ENCODE measurements at regions not wholly inside any gene's neighbourhood (a gene's known extent, or its start where the extent isn't known, plus 50 kb on each side); places are given as distances from the start of the nearest gene placed in this dataset.
"Not testable (repeated sequence)": the region's sequence is repeated elsewhere in the genome, so short reads cannot be mapped to it uniquely, and the experiment has no call there.

DNA sequence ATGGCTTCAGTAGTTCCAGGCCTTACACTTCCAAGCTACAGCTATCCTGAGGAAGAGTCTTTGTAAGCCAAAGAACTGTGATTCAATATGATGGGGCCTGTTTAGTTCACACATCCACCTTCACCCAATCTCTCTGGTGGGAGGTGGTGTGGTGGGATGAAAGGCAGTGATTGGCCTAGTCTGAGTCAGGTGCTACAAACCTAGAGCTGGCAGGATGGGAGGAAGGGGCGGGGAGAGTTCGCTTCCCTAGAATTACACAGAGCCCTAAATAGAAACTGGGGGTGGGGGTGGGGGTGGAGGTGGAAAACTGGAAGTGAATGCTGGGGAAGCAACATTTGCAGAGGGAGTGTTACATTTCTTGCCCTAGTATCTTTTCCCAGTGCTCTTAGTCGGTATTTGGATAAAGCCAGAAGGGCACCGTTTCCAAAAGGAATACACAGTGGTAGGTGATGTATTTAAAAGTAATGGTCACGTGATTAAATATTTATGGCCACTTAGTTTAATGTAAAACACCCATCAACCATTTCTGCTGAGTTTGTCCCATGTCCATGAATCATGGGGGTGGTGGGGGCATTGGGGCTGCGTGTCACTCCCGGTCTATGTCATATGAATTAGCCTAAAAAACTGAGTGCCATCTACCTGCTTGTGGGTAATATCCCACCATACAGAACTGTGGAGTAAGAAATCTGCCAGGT, 247.6 kb upstream of the PROK2 start:
- no peak for DNase-seq

DNA sequence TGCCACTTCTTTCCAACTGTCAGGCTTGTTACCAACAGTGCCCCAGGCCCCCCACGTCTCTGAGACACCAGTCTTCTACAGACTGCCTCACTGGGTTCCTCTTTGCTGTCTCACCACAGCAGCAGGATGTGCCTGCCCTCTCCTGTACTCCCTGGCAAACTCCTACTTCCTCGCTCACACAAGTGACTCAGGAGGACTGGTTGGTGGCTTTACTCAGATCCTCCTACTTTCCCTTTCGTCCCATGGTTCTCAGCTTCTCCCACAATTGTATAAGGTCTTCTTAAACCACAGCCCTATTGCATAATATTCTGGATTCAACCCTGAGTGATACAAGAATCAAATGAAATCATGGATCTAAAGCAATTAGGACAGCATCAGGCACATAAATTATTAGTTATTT, 246.6 kb upstream of the PROK2 start:
- DNase-seq, result no peak

DNA sequence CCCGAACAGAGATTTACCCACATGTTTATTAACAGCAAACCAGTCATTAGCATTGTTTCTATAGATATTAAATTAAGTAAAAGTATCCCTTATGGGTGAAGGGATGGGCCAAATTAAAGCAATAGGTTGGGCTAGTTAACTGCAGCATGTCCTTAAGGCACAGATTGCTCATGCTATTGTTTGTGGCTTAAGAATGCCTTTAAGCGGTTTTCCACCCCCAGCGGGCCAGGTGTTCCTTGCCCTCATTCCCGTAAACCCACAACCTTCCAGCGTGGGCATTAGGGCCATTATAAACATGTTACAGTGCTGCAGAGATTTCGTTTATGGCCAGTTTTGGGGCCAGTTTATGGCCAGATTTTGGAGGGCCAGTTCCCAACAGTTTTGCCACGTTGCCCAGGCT, 245.3 kb upstream of the PROK2 start:
- DNase-seq, result not testable (repeated sequence)

DNA sequence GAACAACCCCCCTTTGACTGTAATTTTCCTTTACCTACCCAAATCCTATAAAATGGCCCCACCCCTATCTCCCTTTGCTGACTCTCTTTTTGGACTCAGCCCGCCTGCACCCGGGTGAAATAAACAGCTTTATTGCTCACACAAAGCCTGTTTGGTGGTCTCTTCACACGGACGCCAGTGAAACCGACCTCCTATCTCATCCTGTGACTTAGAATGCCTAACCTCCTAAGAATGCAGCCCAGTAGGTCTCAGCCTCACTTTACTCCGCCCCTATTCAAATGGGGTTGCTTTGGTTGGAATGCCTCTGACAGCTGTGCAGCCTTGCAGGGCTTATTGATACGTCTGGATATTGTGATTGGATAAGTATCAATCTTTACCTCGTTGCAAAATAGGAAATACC, 243.8 kb upstream of the PROK2 start:
- not testable (repeated sequence) for DNase-seq

DNA sequence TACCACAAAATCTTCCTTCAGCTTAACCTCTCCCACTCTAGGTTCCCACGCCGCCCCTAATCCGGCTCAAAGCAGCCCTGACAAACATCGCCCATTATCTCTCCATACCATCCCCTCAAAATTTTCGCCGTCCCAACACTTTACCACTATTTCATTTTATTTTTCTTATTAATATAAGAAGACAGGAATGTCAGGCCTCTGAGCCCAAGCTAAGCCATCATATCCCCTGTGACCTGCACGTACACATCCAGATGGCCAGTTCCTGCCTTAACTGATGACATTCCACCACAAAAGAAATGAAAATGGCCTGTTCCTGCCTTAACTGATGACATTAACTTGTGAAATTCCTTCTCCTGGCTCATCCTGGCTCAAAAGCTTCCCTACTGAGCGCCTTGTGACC, 243.4 kb upstream of the PROK2 start:
- DNase-seq, result not testable (repeated sequence)

DNA sequence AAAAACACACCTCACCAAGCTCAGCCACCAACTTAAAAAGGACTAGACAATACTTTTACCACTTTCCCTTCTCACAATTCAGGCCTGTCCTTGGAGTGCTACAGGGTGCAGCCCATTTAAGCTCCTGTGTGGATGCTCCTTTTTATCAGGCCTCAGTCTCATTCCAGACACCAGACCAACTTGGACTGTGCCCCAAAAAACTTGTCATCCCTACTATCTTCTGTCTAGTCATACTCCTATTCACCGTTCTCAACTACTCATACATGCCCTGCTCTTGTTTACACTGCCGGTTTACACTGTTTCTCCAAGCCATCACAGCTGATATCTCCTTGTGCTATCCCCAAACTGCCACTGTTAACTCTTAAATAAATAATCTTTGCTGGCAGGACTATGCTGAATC, 242.8 kb upstream of the PROK2 start:
- not testable (repeated sequence) for DNase-seq

DNA sequence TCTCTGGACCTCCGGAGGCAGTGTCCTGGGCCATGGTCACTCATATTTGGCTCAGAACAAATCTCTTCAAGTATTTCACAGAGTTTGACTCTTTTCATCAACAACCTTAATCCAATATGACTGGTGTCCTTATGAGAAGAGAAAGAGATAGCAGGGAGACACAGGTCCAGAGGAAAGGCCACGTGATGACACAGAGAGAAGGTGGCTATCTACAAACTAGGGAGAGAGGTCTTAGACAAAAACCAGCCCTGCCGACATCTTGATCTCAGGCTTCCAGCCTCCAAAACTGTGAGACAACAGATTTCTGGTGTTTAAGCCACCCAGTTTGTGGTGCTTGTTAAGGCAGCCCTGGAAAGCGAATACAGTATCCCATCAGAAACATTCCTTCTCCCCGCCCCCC, 237.1 kb upstream of the PROK2 start:
- DNase-seq, result no peak

DNA sequence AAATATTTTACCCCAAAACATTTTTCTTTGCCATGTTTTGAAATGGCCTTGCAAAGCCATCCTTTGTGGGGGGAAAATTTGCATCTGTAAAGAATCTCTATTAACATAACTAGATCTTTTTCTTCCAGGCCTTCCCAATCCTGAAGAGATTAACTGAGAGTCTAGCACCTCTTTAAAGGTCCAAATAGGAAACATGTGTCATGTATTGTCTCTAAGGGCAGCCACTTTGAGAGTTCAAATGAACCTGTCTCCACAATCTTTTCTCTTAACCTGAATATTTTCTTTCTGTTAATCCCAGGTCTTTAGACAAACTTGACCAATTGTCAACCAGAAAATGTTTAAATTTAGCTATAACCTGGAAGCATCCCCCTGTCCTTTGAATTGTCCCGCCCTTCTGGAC, 236.6 kb upstream of the PROK2 start:
- no peak for DNase-seq

DNA sequence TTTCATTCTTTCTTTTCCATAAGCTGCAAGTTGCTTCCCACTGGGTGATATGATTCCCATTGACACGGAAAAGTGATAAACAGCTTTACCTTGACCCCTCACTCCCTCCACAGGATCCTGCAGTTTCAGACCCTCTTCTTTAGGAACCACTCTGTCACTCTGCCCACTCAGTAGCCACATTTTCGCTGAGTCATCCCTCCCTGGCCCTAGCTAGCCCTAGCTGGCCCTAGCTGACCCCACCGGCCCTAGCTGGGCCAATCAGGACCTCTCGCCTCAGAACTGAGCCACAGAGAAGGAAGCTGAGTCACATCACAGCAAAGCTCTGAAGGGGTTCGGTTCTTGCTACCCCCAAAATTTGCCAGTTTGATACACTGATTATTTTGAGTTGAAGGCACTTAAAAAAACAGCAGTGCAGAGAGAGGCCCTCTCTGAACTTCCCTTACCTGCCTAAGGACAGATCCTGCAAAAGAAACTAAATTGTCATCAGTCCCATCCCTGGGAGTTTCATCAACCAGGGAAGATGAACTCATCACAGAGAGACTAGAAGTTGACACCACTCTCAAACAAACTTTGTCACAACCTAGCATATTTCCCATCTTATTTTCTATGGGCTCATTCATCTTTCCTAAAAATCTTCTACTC, 233.5 kb upstream of the PROK2 start:
- no peak for DNase-seq

DNA sequence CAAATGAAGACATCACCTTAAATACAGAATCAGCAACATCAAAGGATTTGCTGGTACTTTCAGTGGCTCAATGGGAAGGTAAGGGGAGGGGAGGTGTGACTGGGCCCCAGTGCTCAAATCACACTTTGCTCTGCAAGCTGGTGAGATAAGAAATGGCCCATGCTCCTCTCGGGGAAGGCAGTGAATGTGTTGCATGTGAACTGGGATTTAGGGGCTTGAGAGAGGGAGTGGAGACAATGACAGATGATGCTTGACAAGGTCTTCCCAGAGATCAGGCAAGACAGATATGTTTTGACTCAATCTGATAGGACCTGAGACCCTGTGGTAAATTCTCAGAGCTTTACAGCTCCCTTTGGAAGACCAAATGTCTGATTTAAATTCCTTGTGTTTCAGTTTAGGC, 233.0 kb upstream of the PROK2 start:
- DNase-seq, result no peak

DNA sequence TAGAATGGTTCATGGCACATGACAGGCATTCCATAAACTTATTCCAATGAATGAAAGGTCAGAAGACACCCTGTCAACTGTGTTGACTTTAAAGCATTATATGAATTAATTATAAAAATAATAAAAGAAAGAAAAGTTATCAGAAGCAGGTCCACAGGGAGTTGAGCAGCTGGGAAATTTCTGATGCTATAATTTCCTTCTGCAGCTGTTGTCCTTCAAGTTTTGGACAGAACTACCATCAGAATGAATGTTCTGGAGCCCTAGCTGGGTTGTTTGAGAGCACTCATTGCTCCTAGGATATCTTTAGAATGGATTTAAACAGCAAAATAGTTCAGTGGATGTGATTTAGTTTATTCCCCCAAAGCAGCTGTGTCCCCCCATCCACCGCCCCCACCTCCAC, 232.4 kb upstream of the PROK2 start:
- no peak for DNase-seq

DNA sequence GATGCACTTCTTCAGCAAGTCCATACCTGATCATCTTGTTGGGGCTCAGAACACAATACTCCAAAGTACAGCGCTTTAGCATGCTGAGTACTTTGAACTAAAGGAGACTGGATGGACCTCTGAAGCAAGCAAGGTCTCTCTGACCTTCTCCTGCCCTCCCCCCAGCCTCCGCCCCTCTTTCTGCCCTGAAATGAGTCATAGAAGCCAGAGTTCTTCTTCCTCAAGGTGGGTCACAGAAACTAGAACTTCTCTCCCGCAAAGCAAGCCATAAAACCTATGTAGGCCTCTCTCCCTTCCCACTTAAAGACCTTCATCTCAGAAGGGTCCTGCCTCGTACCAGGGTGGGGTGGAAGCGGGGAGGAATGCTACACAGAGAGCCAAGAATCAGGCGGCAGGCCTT, 230.5 kb upstream of the PROK2 start:
- no peak for DNase-seq

DNA sequence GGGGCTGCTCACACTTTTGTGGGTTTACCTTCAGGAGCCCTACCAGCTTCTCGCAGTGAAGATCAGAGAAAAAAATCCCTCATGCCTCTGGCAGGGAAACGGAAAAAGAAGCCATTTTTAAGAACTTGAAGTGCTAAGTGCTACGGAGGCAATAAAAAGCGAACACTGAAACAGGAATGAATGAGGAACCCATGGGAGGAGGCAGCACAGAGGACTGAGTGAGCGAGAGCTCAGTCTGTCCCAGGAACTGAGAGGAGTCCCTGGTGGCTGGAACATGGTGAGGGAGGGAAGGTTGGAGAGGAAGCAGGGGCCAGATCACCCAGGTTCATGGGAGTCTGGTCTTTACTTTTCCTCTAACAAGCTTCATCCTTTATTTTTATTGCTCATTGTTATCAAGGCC, 228.1 kb upstream of the PROK2 start:
- no peak for DNase-seq

DNA sequence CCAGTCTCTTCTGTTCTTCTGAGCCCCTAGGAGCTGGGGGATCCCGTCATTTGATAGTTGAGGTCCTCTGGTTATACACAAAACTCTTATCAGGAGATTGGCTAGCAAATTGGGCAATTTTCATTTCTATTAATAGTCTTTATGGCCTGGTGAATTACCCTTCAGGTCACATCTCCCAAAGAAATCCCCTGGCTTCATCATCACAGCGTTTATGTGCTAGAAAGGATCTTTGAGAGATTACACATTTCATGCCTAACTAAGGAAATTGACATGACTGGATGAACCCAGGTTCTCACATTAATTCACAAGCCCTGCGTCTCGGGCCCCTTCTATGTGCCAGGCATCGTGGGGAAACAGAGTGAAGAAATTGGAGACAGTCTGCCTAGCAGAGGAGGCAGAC, 227.4 kb upstream of the PROK2 start:
- DNase-seq, result no peak

DNA sequence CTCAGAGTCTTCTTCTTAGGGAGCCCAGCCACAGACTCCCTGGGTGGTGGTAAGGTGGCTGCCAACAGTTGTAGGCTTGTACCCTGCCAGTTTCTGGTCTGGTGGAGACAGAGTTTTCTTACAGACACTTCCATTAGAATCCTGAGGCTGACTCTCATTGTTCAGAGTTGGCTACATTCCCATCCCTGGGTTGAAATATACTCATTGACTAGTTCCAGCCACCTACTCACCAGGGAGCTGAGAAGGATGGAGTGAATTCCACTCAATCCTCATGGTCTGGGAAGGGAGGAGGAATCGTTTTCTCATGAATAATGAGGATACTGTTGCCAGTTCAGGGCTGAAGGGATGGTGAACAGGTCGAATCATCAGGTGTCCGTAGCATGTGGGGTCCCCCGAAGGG, 226.5 kb upstream of the PROK2 start:
- no peak for DNase-seq

DNA sequence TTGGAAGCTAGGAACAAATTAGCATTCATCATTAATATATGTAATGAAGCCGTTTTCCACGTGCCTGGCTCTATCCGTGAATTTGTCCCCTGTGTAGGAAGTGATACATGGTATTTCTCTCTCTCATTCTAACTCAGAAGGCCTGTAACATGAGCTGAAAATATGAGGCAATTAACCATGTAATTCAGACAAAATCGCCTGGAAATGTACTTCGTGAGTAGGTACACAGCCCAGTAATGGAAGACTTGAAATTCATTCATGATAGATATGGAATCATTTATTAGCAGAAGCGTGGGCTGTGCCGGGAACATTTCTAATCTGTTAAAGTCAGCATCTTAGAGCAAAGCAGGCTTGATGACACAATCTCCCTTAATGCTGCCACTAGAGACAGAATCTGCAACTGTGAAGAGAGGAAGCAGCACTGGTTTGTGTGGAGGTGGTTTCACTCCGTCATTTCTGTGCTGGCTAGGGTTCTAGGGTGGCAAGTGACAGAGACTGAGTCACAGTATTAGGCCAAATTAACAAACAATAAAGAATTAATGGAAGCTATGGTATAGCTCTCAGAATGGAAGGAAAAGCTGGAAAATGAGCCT, 225.0 kb upstream of the PROK2 start:
- DNase-seq, result peak in 1 of 2 experiments; percentile 40

DNA sequence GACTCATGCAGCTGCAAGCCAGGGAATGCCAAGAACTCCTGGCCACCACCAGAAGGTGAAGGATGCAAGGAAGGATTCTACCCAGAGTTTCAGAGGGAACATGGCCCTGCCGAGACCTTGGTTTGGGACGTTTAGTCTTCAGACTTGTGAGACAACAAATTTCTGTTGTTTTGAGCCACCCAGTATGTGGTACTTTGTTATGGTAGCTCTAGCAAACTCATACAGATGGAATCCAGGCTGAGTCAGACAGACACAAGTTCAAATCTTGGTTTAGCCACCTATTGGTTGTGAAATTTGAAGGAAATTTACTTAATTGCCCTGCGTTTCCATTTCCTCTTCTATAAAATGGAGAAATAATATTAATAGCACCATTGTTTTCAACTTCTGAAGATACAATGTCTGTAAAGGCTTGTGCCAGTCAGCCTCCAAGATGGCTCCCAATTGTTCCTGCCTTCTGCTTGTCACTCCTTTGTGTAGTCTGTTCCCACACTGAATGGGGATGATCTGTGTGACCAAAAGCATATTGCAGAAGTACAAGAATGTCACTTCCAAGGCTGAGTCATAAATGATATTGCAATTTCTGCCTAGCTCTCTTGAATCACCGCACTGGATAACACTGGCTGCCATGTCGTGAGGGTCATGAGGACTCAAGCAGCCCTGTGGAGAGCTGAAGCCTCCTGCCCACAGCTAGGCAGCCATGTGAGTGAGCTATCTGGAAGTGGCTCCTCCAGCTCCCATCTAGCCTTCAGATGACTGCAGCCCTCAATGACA, 223.5 kb upstream of the PROK2 start:
- no peak for DNase-seq

DNA sequence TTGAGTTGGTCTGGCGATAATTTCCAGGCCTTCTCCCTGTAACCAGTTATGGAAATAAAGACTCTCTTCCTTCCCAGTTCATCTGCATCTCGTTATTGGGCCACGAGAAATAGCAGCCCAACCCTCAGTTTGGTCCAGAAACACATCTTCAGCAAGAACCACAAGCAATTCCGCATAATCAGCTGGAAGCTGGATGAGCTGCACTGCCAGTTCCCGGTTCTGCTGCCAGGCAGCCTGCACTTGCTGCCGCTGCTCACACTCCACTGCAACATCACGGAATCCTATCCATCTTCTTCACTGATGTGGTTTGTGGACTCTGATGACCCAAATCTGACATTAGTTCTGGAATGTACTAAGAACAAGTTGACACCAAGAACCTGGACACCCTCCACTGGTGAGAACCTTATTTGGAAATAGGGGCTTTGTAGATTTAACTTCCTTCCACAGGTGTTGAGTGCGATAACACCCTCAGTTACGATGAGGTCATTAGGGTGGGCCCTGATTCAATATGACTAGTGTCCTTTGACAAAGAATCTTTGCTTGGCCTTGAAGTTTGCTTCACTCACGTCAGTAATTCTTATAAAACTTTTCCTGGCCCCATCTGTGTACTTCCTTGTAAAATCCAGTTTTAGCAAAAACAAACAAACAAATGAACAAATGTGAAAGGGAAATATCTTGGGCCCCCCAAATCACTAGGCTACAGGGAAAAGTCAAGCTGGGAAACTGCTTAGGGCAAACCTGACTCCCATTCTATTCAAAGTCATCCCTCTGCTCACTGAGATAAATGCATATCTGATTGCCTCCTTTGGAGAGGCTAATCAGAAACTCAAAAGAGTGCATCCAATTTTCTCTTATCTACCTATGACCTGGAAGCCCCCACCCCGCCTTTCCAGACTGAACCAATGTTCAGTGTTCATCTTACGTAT, 221.9 kb upstream of the PROK2 start:
- DNase-seq, result no peak

DNA sequence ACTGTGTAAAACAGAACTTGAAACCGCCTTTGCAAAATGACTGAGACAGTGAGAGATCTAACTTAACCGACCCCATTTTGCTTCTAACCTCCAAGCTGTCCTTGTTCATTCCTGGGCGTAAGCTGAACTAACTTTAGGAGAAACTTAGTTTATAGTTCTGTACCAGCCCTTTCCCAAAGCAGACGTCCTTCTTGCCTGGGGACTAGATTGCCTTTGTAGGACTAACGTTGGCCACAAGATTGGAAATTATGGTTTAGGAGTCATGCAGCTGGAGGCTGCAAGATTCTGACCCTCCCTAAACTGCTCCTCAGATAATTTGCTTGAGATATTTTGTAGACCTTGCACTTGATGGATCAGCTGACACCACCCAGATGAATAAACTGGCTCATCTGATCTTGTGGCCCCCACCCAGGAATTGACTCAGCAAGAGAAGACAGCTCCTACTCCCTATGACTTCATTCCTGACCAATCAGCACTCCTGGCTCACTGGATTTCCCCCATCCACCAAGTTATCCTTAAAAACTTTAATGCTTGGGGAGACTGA, 219.9 kb upstream of the PROK2 start:
- no peak for DNase-seq

DNA sequence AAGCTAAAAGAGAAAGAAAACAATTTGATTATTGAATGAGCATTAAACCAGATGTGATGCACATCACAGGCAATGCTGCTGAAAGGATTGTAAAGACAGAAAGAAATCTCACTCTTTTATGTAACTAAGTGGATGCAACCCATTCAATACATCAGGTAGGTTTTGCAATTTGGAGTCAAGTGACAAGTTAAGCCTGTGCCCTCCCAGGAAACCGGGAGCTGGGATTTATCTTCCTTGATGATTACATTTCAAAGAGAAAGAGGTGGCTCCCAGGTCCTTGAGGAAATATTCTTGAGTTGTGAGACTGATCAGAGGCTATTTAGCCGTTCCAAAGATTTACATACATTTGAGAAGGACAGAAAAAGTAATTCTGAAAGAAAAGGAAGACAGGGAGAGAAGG, 219.0 kb upstream of the PROK2 start:
- no peak for DNase-seq

DNA sequence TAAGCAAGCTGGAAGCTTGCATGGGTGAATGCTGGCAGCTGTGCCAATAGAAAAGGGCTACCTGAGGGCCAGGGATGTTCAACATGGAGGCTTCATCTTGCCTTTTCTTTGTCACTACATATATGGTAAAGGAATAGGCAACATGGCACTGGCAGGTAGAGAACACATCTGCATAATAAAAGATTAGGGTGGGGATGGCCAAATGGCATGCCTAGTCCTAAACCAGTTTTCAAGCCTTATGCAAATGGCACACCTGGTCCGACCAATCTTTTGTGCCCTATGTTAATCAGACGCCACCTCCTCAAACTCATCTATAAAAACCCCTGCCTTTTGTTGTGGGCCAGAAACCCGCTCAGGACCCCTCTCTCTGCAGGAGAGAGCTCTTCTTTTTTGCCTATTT, 216.8 kb upstream of the PROK2 start:
- no peak for DNase-seq

DNA sequence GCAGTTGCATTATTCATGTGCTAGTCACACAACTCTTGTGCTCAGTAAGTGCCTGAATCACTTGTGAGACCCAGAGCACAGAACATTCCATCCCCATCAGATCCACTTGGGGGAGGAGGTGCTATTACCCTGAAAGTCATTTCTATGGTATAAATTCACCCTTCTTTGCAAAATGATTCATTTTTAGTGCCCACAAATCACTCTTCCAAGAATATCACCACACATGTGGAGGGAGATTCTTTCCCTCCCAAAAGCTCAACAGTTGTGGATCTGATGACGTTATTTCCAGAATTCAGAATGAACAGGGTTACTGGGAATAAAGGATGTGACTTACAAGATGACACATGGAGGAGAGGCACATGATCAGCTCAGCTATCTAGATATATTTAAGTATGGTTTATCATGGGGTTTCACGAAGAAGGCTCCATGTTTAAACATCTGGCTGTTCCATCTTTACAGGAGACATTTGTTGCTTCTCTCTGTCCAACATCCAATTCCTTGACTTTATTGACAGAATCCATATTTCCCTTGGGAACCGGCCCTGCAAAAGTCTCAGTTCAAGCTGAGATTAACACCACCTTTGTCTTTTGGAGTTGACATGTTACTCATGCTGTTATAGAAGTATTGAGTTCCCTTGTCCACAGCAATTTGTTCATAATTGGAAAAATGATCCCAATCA, 214.2 kb upstream of the PROK2 start:
- no peak for DNase-seq

Measured in activated T-cell treated with anti-CD3 and anti-CD28 coated beads, Interleukin-2, amount 50 U/mL, for 48 hours (primary cell).